ENCODE measurements at regions not wholly inside any gene's neighbourhood (a gene's known extent, or its start where the extent isn't known, plus 50 kb on each side); places are given as distances from the start of the nearest gene placed in this dataset.
"Not testable (repeated sequence)": the region's sequence is repeated elsewhere in the genome, so short reads cannot be mapped to it uniquely, and the experiment has no call there.

GRCh38 chr2:239730567-239730882, 294.6 kb downstream of the NDUFA10 start:
- not testable (repeated sequence) for DNase-seq (ENCODE audit: low read depth in 2 of 2, low spot score in 1 of 2)

- no peak for DNase-seq (ENCODE audit: low read depth in 2 of 2, low spot score in 1 of 2)
Measured at GRCh38 chr2:239729681-239730566, 295.2 kb downstream of the NDUFA10 start.

GRCh38 chr2:239729151-239729550, 296.0 kb downstream of the NDUFA10 start:
- DNase-seq (ENCODE audit: low read depth in 2 of 2, low spot score in 1 of 2), result no peak

GRCh38 chr2:239728751-239729150, 296.4 kb downstream of the NDUFA10 start:
- no peak for DNase-seq (ENCODE audit: low read depth in 2 of 2, low spot score in 1 of 2)

- no peak for DNase-seq (ENCODE audit: low read depth in 2 of 2, low spot score in 1 of 2)
Measured at GRCh38 chr2:239727776-239728600, 297.2 kb downstream of the NDUFA10 start.

- DNase-seq (ENCODE audit: low read depth in 2 of 2, low spot score in 1 of 2), result no peak
Measured at GRCh38 chr2:239727182-239727775, 297.9 kb downstream of the NDUFA10 start.

- DNase-seq (ENCODE audit: low read depth in 2 of 2, low spot score in 1 of 2), result no peak
Measured at GRCh38 chr2:239726631-239727181, 298.4 kb downstream of the NDUFA10 start.

- DNase-seq (ENCODE audit: low read depth in 2 of 2, low spot score in 1 of 2), result no peak
Measured at GRCh38 chr2:239726091-239726591, 299.0 kb downstream of the NDUFA10 start.

- DNase-seq (ENCODE audit: low read depth in 2 of 2, low spot score in 1 of 2), result no peak
Measured at GRCh38 chr2:239725551-239725890, 299.6 kb downstream of the NDUFA10 start.

GRCh38 chr2:239724851-239725550, 300.1 kb downstream of the NDUFA10 start:
- DNase-seq (ENCODE audit: low read depth in 2 of 2, low spot score in 1 of 2), result no peak

GRCh38 chr2:239724194-239724849, 300.8 kb downstream of the NDUFA10 start:
- no peak for DNase-seq (ENCODE audit: low read depth in 2 of 2, low spot score in 1 of 2)

- no peak for DNase-seq (ENCODE audit: low read depth in 2 of 2, low spot score in 1 of 2)
Measured at GRCh38 chr2:239723486-239724193, 301.5 kb downstream of the NDUFA10 start.

- DNase-seq (ENCODE audit: low read depth in 2 of 2, low spot score in 1 of 2), result no peak
Measured at GRCh38 chr2:239722760-239723470, 302.2 kb downstream of the NDUFA10 start.

- DNase-seq (ENCODE audit: low read depth in 2 of 2, low spot score in 1 of 2), result no peak
Measured at GRCh38 chr2:239721991-239722759, 303.0 kb downstream of the NDUFA10 start.

GRCh38 chr2:239721531-239721930, 303.6 kb downstream of the NDUFA10 start:
- DNase-seq (ENCODE audit: low read depth in 2 of 2, low spot score in 1 of 2), result no peak

GRCh38 chr2:239720361-239721360, 304.5 kb downstream of the NDUFA10 start:
- no peak for DNase-seq (ENCODE audit: low read depth in 2 of 2, low spot score in 1 of 2)

GRCh38 chr2:239719791-239720360, 305.3 kb downstream of the NDUFA10 start:
- DNase-seq (ENCODE audit: low read depth in 2 of 2, low spot score in 1 of 2), result no peak

Data from stimulated activated CD8-positive, alpha-beta memory T cell treated with anti-CD3 and anti-CD28 coated beads, Interleukin-4, amount 100 ng/mL, for 1 hour (primary cell).